ENCODE measurements at regions not wholly inside any gene's neighbourhood (a gene's known extent, or its start where the extent isn't known, plus 50 kb on each side); places are given as distances from the start of the nearest gene placed in this dataset.

DNA sequence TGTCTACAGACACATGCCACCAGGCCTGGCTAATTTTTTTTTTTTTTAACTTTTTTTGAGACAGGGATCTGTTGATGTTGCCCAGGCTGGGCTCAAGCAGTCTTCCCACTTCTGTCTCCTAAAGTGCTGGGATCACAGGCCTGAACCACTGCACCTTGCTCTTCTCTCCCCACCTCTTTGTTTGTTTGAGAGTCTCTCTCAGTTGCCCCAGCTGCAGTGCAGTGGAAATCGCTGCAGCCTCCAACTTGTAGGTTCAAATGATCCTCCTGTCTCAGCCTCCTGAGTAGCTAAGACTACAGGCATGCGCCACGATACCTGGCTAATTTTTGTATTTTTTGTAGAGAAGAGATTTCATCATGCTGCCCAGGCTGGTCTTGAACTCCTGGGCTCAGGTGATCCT is 115.6 kb downstream of the LARP7 start:
- TF ChIP-seq, protein P1, sequence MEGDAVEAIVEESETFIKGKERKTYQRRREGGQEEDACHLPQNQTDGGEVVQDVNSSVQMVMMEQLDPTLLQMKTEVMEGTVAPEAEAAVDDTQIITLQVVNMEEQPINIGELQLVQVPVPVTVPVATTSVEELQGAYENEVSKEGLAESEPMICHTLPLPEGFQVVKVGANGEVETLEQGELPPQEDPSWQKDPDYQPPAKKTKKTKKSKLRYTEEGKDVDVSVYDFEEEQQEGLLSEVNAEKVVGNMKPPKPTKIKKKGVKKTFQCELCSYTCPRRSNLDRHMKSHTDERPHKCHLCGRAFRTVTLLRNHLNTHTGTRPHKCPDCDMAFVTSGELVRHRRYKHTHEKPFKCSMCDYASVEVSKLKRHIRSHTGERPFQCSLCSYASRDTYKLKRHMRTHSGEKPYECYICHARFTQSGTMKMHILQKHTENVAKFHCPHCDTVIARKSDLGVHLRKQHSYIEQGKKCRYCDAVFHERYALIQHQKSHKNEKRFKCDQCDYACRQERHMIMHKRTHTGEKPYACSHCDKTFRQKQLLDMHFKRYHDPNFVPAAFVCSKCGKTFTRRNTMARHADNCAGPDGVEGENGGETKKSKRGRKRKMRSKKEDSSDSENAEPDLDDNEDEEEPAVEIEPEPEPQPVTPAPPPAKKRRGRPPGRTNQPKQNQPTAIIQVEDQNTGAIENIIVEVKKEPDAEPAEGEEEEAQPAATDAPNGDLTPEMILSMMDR (IDR thresholded peaks at IDR 0.05; ENCODE audit: poor library complexity, severe bottlenecking) = no peak
- TF ChIP-seq, protein P2, sequence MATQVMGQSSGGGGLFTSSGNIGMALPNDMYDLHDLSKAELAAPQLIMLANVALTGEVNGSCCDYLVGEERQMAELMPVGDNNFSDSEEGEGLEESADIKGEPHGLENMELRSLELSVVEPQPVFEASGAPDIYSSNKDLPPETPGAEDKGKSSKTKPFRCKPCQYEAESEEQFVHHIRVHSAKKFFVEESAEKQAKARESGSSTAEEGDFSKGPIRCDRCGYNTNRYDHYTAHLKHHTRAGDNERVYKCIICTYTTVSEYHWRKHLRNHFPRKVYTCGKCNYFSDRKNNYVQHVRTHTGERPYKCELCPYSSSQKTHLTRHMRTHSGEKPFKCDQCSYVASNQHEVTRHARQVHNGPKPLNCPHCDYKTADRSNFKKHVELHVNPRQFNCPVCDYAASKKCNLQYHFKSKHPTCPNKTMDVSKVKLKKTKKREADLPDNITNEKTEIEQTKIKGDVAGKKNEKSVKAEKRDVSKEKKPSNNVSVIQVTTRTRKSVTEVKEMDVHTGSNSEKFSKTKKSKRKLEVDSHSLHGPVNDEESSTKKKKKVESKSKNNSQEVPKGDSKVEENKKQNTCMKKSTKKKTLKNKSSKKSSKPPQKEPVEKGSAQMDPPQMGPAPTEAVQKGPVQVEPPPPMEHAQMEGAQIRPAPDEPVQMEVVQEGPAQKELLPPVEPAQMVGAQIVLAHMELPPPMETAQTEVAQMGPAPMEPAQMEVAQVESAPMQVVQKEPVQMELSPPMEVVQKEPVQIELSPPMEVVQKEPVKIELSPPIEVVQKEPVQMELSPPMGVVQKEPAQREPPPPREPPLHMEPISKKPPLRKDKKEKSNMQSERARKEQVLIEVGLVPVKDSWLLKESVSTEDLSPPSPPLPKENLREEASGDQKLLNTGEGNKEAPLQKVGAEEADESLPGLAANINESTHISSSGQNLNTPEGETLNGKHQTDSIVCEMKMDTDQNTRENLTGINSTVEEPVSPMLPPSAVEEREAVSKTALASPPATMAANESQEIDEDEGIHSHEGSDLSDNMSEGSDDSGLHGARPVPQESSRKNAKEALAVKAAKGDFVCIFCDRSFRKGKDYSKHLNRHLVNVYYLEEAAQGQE (IDR thresholded peaks at IDR 0.05; ENCODE audit: borderline replicate concordance) = no peak
- TF ChIP-seq MXI1 (conservative IDR thresholded peaks at IDR 0.05; ENCODE audit: poor library complexity, severe bottlenecking) (no peak), POLR2AphosphoS5 (IDR thresholded peaks at IDR 0.05) (no peak), EZH2 (IDR thresholded peaks at IDR 0.05; ENCODE audit: borderline replicate concordance, insufficient read depth, low read length, poor library complexity, severe bottlenecking) (no peak), RAD21 (conservative IDR thresholded peaks at IDR 0.05) (no peak), SMC3 (conservative IDR thresholded peaks at IDR 0.05; ENCODE audit: poor library complexity) (no peak), EP300 (conservative IDR thresholded peaks at IDR 0.05; ENCODE audit: poor library complexity, severe bottlenecking) (no peak), TAF1 (IDR thresholded peaks at IDR 0.05; ENCODE audit: low read depth) (no peak)

Measured in neural cell (in vitro differentiated cells).